ENCODE measurements at regions not wholly inside any gene's neighbourhood (a gene's known extent, or its start where the extent isn't known, plus 50 kb on each side); places are given as distances from the start of the nearest gene placed in this dataset.
"Not testable (repeated sequence)": the region's sequence is repeated elsewhere in the genome, so short reads cannot be mapped to it uniquely, and the experiment has no call there.

- H3K36me3 ChIP-seq (ENCODE audit: control insufficient read depth in 2 of 2, insufficient read depth in 2 of 2, low read length in 1 of 2), result no peaks in the 10 kb centered on the region
- H3K27ac ChIP-seq (ENCODE audit: low read depth in 1 of 2, low read length in 1 of 2), result no peak overlapping the region
- no peaks in the 10 kb centered on the region for H3K4me1 ChIP-seq (ENCODE audit: control insufficient read depth in 2 of 2, insufficient read depth in 2 of 2, low read length in 2 of 2)
- 88% methylated on average over 6 of the region's 6 CpGs for WGBS
- peaks cover 3 to 8% of the 10 kb centered on the region in 2 donors for H3K9me3 ChIP-seq (ENCODE audit: control insufficient read depth in 2 of 2, insufficient read depth in 1 of 2, low read length in 1 of 2)
- DNase-seq (ENCODE audit: low read depth in 6 of 9, low spot score in 9 of 9), result no peak
- H3K4me3 ChIP-seq (ENCODE audit: low read length in 2 of 2), result no peak overlapping the region
- H3K27me3 ChIP-seq (ENCODE audit: control insufficient read depth in 2 of 2, insufficient read depth in 1 of 2, low read length in 1 of 2), result no peaks in the 10 kb centered on the region
These were observed 295.9 kb upstream of the FOXK1 start for GRCh38 chr7:4386190-4386589.

- H3K4me1 ChIP-seq (ENCODE audit: control insufficient read depth in 2 of 2, insufficient read depth in 2 of 2, low read length in 2 of 2); DNase-seq (ENCODE audit: low read depth in 6 of 9, low spot score in 9 of 9); H3K9me3 ChIP-seq (ENCODE audit: control insufficient read depth in 2 of 2, insufficient read depth in 1 of 2, low read length in 1 of 2); H3K27me3 ChIP-seq (ENCODE audit: control insufficient read depth in 2 of 2, insufficient read depth in 1 of 2, low read length in 1 of 2); H3K4me3 ChIP-seq (ENCODE audit: low read length in 2 of 2); H3K27ac ChIP-seq (ENCODE audit: low read depth in 1 of 2, low read length in 1 of 2); H3K36me3 ChIP-seq (ENCODE audit: control insufficient read depth in 2 of 2, insufficient read depth in 2 of 2, low read length in 1 of 2): not testable (repeated sequence)
These were observed 291.0 kb upstream of the FOXK1 start for GRCh38 chr7:4391103-4391502.

GRCh38 chr7:4394736-4395135 is 287.4 kb upstream of the FOXK1 start:
- H3K9me3 ChIP-seq (ENCODE audit: control insufficient read depth in 2 of 2, insufficient read depth in 1 of 2, low read length in 1 of 2), result peaks cover 0 to 8% of the 10 kb centered on the region in 2 donors
- DNase-seq (ENCODE audit: low read depth in 6 of 9, low spot score in 9 of 9), result no peak
- WGBS, result 84% methylated on average over 5 of the region's 5 CpGs
- no peak overlapping the region for H3K27ac ChIP-seq (ENCODE audit: low read depth in 1 of 2, low read length in 1 of 2)
- no peaks in the 10 kb centered on the region for H3K36me3 ChIP-seq (ENCODE audit: control insufficient read depth in 2 of 2, insufficient read depth in 2 of 2, low read length in 1 of 2)
- H3K4me1 ChIP-seq (ENCODE audit: control insufficient read depth in 2 of 2, insufficient read depth in 2 of 2, low read length in 2 of 2), result no peaks in the 10 kb centered on the region
- H3K4me3 ChIP-seq (ENCODE audit: low read length in 2 of 2), result no peak overlapping the region
- H3K27me3 ChIP-seq (ENCODE audit: control insufficient read depth in 2 of 2, insufficient read depth in 1 of 2, low read length in 1 of 2), result no peaks in the 10 kb centered on the region

GRCh38 chr7:4399121-4399520 is 283.0 kb upstream of the FOXK1 start:
- H3K36me3 ChIP-seq (ENCODE audit: control insufficient read depth in 2 of 2, insufficient read depth in 2 of 2, low read length in 1 of 2), result no peaks in the 10 kb centered on the region
- 95% methylated on average over 4 of the region's 4 CpGs for WGBS
- no peak for DNase-seq (ENCODE audit: low read depth in 6 of 9, low spot score in 9 of 9)

GRCh38 chr7:4399596-4399995 is 282.5 kb upstream of the FOXK1 start:
- WGBS, result 92% methylated on average over 8 of the region's 8 CpGs
- Histone ChIP-seq H3K36me3 (ENCODE audit: control insufficient read depth in 2 of 2, insufficient read depth in 2 of 2, low read length in 1 of 2) (no peaks in the 10 kb centered on the region), H3K27me3 (ENCODE audit: control insufficient read depth in 2 of 2, insufficient read depth in 1 of 2, low read length in 1 of 2) (no peaks in the 10 kb centered on the region), H3K9me3 (ENCODE audit: control insufficient read depth in 2 of 2, insufficient read depth in 1 of 2, low read length in 1 of 2) (peaks cover 0 to 5% of the 10 kb centered on the region in 2 donors), H3K27ac (ENCODE audit: low read depth in 1 of 2, low read length in 1 of 2) (no peak overlapping the region), H3K4me1 (ENCODE audit: control insufficient read depth in 2 of 2, insufficient read depth in 2 of 2, low read length in 2 of 2) (no peaks in the 10 kb centered on the region), H3K4me3 (ENCODE audit: low read length in 2 of 2) (no peak overlapping the region)
- no peak for DNase-seq (ENCODE audit: low read depth in 6 of 9, low spot score in 9 of 9)

More at GRCh38 chr7:4399121-4399520, 283.0 kb upstream of the FOXK1 start:
- H3K4me1 ChIP-seq (ENCODE audit: control insufficient read depth in 2 of 2, insufficient read depth in 2 of 2, low read length in 2 of 2), result no peaks in the 10 kb centered on the region
- no peak overlapping the region for H3K27ac ChIP-seq (ENCODE audit: low read depth in 1 of 2, low read length in 1 of 2)
- no peaks in the 10 kb centered on the region for H3K27me3 ChIP-seq (ENCODE audit: control insufficient read depth in 2 of 2, insufficient read depth in 1 of 2, low read length in 1 of 2)
- no peak overlapping the region for H3K4me3 ChIP-seq (ENCODE audit: low read length in 2 of 2)
- peaks cover 0 to 5% of the 10 kb centered on the region in 2 donors for H3K9me3 ChIP-seq (ENCODE audit: control insufficient read depth in 2 of 2, insufficient read depth in 1 of 2, low read length in 1 of 2)

GRCh38 chr7:4406288-4407058 is 275.6 kb upstream of the FOXK1 start:
- Histone ChIP-seq H3K4me3 (ENCODE audit: low read length in 2 of 2) (no peak overlapping the region), H3K9me3 (ENCODE audit: control insufficient read depth in 2 of 2, insufficient read depth in 1 of 2, low read length in 1 of 2) (peaks cover 2 to 6% of the 10 kb centered on the region in 2 donors), H3K4me1 (ENCODE audit: control insufficient read depth in 2 of 2, insufficient read depth in 2 of 2, low read length in 2 of 2) (no peaks in the 10 kb centered on the region), H3K27me3 (ENCODE audit: control insufficient read depth in 2 of 2, insufficient read depth in 1 of 2, low read length in 1 of 2) (no peaks in the 10 kb centered on the region), H3K36me3 (ENCODE audit: control insufficient read depth in 2 of 2, insufficient read depth in 2 of 2, low read length in 1 of 2) (no peaks in the 10 kb centered on the region), H3K27ac (ENCODE audit: low read depth in 1 of 2, low read length in 1 of 2) (no peak overlapping the region)
- no peak for DNase-seq (ENCODE audit: low read depth in 6 of 9, low spot score in 9 of 9)
- WGBS, result 84% methylated on average over 7 of the region's 7 CpGs

GRCh38 chr7:4409946-4410345 is 272.1 kb upstream of the FOXK1 start:
- WGBS, result 89% methylated on average over 10 of the region's 10 CpGs
- H3K4me3 ChIP-seq (ENCODE audit: low read length in 2 of 2), result no peak overlapping the region
- DNase-seq (ENCODE audit: low read depth in 6 of 9, low spot score in 9 of 9), result no peak
- H3K27me3 ChIP-seq (ENCODE audit: control insufficient read depth in 2 of 2, insufficient read depth in 1 of 2, low read length in 1 of 2), result no peaks in the 10 kb centered on the region
- H3K4me1 ChIP-seq (ENCODE audit: control insufficient read depth in 2 of 2, insufficient read depth in 2 of 2, low read length in 2 of 2), result no peaks in the 10 kb centered on the region
- H3K27ac ChIP-seq (ENCODE audit: low read depth in 1 of 2, low read length in 1 of 2), result no peak overlapping the region
- no peaks in the 10 kb centered on the region for H3K36me3 ChIP-seq (ENCODE audit: control insufficient read depth in 2 of 2, insufficient read depth in 2 of 2, low read length in 1 of 2)
- H3K9me3 ChIP-seq (ENCODE audit: control insufficient read depth in 2 of 2, insufficient read depth in 1 of 2, low read length in 1 of 2), result peaks cover 2 to 11% of the 10 kb centered on the region in 2 donors

- H3K9me3 ChIP-seq (ENCODE audit: control insufficient read depth in 2 of 2, insufficient read depth in 1 of 2, low read length in 1 of 2), result peaks cover 0 to 8% of the 10 kb centered on the region in 2 donors
- 70% methylated on average over 26 of the region's 26 CpGs for WGBS
These were observed 265.6 kb upstream of the FOXK1 start for GRCh38 chr7:4416396-4417056.

GRCh38 chr7:4428526-4428925 is 253.6 kb upstream of the FOXK1 start:
- H3K27me3 ChIP-seq (ENCODE audit: control insufficient read depth in 2 of 2, insufficient read depth in 1 of 2, low read length in 1 of 2), result no peaks in the 10 kb centered on the region
- peaks cover 0 to 15% of the 10 kb centered on the region in 2 donors for H3K9me3 ChIP-seq (ENCODE audit: control insufficient read depth in 2 of 2, insufficient read depth in 1 of 2, low read length in 1 of 2)
- WGBS, result 85% methylated on average over 7 of the region's 7 CpGs
- no peak overlapping the region for H3K4me3 ChIP-seq (ENCODE audit: low read length in 2 of 2)
- no peaks in the 10 kb centered on the region for H3K4me1 ChIP-seq (ENCODE audit: control insufficient read depth in 2 of 2, insufficient read depth in 2 of 2, low read length in 2 of 2)
- no peak overlapping the region for H3K27ac ChIP-seq (ENCODE audit: low read depth in 1 of 2, low read length in 1 of 2)
- H3K36me3 ChIP-seq (ENCODE audit: control insufficient read depth in 2 of 2, insufficient read depth in 2 of 2, low read length in 1 of 2), result no peaks in the 10 kb centered on the region
- no peak for DNase-seq (ENCODE audit: low read depth in 6 of 9, low spot score in 9 of 9)

More at GRCh38 chr7:4416396-4417056, 265.6 kb upstream of the FOXK1 start:
- Histone ChIP-seq H3K4me3 (ENCODE audit: low read length in 2 of 2) (no peak overlapping the region), H3K27ac (ENCODE audit: low read depth in 1 of 2, low read length in 1 of 2) (no peak overlapping the region), H3K27me3 (ENCODE audit: control insufficient read depth in 2 of 2, insufficient read depth in 1 of 2, low read length in 1 of 2) (no peaks in the 10 kb centered on the region), H3K4me1 (ENCODE audit: control insufficient read depth in 2 of 2, insufficient read depth in 2 of 2, low read length in 2 of 2) (no peaks in the 10 kb centered on the region), H3K36me3 (ENCODE audit: control insufficient read depth in 2 of 2, insufficient read depth in 2 of 2, low read length in 1 of 2) (no peaks in the 10 kb centered on the region)
- no peak for DNase-seq (ENCODE audit: low read depth in 6 of 9, low spot score in 9 of 9)

Measured in thymus (tissue), 11 donors.